Dermis blood vessel endothelial cell (primary cell): ENCODE measurements at regions not wholly inside any gene's neighbourhood (a gene's known extent, or its start where the extent isn't known, plus 50 kb on each side); places are given as distances from the start of the nearest gene placed in this dataset.

Experiments
- DNase-seq: peaks from one replicate; pipeline ENCODE4 v3.0.0; 2010

DNA sequence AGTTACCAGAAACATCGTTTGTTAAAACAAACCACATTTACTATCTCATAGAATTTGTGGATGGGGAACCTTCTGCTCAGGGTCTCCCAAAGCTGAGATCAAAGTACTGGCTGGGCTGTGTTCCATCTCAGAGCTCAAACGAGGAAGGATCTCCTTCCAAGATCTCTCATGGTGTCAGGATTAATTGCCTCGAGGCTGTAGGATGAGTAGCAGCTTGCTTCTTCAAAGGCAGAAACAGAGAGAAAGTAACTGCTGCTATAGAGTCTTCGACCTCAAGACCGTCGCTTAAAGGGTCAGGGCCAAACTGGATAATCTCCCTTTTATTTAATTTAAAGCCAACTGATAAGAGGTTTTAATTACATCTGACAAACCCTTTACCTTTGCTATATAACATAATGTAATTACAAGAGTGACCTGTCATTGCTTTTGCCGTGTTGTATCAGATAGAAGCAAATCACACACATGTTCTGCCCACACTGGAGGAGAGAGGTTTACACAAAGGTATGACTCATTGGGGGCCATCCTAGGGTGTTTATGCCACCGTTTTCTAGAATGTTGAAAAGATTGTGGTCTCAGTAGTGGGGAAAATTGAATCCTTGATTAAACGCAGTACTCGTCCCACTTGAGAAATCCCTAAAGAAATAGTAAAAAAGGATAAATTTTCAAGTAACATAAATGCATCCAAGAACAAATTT lies 868.8 kb upstream of the TMEM132C start:
- DNase-seq, result no peak

- DNase-seq, result no peak
These were observed 867.5 kb upstream of the TMEM132C start for GRCh38 chr12:127399451-127399850.

GRCh38 chr12:127400221-127400620 lies 866.7 kb upstream of the TMEM132C start:
- no peak for DNase-seq

DNA sequence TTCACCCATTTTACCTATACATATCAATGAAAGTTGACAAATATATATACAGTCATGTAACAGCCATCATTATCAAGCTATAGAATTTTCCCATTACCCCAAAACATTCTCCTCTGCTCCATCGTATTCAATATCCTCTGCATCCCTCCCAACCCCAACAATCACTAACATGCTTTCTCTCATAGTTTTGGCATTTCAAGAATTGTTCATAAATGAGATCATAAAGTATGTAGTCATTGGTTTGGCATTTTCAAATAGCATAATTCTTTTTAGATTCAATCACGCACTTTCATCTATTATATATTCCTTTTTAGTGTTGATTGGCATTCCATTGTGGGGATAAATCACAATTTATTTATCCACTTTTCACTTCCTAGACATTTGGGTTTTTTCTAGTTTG lies 866.0 kb upstream of the TMEM132C start:
- DNase-seq, result no peak

DNA sequence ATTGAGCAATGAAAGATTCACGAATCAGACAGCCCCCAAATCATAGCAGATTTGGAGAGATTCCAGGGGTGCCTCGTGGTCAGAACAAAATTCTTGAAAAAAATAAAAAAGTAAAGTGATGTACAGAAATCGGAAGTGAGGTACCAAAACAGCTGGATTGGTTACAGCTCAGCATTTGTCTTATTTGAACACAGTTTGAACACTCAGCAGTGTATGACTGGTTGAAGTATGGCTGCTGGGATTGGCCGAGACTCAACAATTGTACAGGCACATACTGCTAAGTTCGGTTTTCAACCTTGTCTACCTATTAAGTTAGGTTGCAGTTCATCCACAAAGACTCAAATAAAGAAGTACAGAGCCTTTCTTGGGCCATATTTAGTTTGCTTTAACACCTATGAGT lies 865.4 kb upstream of the TMEM132C start:
- no peak for DNase-seq

- DNase-seq, result no peak
These were observed 855.6 kb upstream of the TMEM132C start for GRCh38 chr12:127411166-127411915.

DNA sequence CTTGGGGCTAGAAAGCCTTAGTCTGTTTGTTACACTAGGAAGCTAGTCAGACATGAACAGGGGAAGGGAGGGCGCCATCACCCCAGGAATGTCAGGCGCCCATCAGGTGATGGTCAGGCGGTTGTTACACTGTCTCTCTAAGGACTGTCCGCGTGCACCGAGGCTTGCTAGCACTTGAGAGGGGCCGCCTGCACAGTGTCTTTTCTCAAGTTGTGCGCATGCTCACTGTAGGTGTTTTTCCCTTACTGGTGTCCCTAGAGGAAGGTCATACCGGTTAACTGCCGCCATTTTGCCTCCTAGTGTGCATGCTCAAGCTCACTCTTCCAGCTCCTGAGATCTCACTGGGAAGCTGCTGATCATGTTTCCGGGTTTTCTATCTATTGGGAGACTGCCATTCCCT lies 855.0 kb upstream of the TMEM132C start:
- no peak for DNase-seq

DNA sequence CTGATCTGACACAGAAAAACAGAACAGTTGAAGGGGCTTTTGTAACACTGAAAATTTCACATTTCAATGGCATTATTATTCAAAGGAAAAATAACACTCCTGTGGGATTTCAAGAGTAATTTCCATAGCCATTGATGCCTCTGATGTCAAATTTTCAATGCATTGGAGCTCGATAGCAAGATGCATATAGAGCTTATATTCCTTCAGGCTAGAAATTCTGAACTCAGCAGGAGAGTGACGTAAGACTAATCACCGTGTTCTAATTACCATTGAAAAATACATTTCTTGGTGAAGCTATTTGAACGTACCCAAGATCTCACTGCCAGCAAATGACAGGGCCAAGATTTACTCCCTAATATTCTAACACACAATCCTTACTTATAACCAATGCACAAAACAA lies 854.1 kb upstream of the TMEM132C start:
- DNase-seq, result no peak

DNA sequence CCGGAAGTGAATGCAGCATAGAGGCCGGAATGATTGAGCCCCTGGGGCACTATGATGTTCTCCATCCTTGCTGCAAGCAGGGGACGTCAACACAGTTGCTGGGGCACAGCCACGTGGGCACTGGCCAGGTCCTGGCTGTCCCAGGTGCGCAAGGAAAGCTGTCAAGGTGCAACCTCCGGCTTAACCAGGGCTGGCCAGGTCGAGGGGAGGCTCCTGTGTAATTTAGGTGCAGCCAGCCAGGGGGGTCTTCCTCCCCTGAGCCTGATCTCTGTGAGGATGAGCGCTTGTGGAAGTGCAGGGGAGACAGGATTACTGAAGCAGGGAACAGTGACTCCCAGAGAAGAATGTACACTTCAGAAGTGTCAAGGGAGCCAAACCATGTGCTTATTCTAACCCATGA lies 852.8 kb upstream of the TMEM132C start:
- DNase-seq, result no peak

DNA sequence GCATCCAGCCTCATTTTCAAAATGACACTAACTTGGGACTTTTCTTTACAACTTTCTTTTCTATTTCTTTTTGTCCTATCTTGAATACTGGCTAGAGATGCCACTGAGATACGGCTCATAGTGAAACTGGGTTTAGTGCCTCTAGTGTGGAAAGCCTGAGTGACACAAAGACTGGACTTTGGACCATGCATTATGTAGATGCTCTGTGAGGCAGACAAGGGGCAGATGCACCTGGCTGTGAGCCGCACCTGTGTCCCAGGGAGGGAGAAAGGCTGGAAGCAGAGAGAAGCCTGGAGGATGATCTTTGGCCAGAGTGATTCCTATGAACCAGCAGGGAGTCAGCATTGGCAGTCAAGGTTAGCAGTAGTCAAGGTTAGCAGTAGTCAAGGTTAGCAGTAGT lies 852.3 kb upstream of the TMEM132C start:
- DNase-seq, result no peak

DNA sequence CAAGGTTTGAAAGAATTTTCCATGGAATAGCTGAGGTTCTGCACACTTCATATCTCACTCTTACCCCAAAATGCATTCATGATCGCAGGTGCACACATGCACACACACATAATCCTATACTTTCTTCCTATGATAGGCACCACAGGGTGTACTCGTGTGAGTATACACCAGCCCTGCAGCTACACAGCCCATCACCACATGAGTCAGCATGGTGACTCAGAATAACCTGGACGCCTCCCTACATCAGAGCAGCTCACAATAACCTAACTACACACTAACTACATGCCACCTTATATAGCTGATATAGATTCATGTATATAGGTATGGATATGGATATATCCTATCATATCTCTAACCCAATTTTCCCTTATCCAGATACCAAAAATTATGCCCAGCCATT lies 850.2 kb upstream of the TMEM132C start:
- DNase-seq, result no peak

DNA sequence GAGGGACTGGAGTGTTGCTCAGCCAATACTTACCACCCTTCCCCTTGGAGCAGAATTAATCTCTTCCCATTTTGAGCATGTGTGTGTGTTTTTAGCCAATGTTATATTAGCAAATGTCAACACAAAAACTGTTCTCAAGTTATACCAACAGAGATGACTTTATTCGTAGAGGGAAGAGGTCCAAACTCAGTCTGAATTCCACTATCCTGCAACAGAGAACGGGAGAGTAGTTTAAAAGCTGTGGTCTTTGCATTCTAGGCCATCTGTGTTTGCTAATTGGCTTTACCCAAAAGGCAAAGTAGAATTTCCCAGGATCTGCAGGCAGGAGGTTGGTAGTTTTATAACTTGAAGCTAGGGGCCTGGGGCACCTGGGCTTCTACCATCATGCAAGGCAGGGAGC lies 847.9 kb upstream of the TMEM132C start:
- DNase-seq, result no peak

DNA sequence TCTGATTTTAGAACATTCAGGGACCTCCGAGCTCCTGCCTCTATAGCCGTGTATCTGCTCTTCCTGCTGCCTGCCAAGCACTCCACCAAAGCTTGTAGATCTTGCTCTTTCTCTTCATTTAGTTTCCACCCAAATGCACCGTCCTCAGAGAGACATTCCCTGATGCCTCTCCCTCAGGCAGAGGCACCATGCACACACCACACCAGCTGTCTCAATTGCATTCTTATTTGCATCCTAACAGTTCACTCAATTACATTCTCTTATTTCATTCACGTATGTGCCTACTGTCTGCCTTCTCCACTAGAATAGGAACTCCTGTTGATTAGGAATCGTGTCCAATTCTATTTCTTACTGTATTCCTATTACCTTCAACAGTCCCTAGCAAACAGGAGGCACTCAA lies 845.4 kb upstream of the TMEM132C start:
- DNase-seq, result no peak

- no peak for DNase-seq
These were observed 843.9 kb upstream of the TMEM132C start for GRCh38 chr12:127422935-127423566.

DNA sequence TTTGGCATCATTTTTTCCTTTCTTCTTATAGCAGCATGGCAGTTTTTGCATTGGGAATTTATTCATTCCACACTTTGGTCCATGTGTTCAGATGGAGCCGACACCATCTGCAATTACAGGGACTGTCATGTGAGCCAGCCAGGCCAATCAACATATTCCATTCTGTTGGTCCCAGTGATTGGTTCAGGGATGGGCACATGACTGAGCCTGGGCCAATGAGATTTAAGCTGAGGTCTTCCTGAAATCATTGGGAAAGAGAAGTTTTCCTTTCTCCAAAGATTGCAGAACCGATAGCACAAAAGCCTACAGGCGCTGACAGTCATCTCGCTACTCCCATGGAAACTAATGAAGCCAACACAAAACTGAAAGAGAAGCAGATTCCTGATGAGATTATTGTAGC lies 841.5 kb upstream of the TMEM132C start:
- no peak for DNase-seq

DNA sequence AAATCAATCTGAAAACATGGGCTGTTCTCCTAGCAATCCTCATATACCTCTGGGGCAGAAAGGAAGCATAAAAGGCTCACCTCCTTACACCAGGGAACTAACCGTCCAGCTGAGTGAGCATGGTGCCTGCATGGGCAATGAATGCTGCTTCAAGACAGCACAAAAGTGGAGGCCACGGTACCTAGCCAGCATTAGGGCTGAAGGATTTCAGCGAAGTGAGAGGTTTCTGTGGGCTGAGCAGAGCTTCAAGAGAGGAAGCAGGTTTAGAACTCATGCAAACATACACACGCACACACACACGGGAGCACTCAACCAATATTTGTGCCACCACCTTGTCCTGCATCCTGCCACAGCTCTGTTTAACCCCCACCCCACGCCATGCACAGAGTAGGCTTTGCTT lies 838.5 kb upstream of the TMEM132C start:
- no peak for DNase-seq

GRCh38 chr12:127429551-127430285 lies 837.3 kb upstream of the TMEM132C start:
- DNase-seq, result no peak

- DNase-seq, result no peak
These were observed 836.6 kb upstream of the TMEM132C start for GRCh38 chr12:127430401-127430800.

DNA sequence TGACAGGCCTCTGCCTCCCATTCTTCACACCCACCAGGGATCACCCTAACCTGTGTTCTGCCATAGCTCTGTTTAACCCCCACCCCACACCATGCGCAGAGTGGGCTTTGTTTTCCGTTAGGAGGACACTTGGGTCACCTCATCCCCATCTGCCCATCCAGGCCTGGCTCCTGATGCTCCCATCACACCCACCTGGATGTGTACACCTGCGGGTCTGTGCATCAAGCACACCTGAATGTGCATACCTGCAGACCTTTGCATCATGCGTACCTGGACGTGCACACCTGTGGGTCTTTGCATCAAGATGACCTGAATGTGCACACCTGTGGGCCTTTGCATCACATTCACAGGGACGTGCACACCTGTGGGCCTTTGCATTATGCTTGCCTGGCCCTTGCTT lies 835.8 kb upstream of the TMEM132C start:
- DNase-seq, result no peak

DNA sequence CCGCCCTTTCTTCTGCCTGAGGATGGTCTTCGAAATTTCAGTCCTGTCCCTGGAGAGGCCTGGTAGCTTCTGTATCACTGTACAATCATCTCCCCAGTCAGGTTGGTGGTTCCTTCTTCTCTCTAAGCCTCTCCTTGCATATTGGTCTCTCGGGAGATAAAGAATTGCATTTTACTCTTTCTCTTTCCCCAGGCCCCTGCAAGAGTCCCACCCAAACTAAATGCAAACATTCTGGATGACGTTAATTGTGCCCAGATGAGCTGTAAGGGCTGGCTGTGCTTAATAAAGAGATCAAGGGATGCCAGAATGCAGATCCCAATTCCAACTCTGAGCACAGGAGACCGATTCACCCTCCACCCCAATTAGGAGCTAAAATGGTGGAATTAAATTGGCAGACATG lies 835.4 kb upstream of the TMEM132C start:
- DNase-seq, result no peak

- DNase-seq, result no peak
These were observed 831.5 kb upstream of the TMEM132C start for GRCh38 chr12:127435439-127435838.

- DNase-seq, result no peak
These were observed 828.3 kb upstream of the TMEM132C start for GRCh38 chr12:127438512-127439244.
